ENCODE measurements at regions not wholly inside any gene's neighbourhood (a gene's known extent, or its start where the extent isn't known, plus 50 kb on each side); places are given as distances from the start of the nearest gene placed in this dataset.

GRCh38 chr2:167509586-167509985, 621.3 kb downstream of the XIRP2 start:
- TF ChIP-seq CTCF (IDR thresholded peaks at IDR 0.05): no peak
- TF ChIP-seq POLR2A (IDR thresholded peaks at IDR 0.05): no peak

Data from lower leg skin (tissue), 3 donors.